ENCODE measurements at regions not wholly inside any gene's neighbourhood (a gene's known extent, or its start where the extent isn't known, plus 50 kb on each side); places are given as distances from the start of the nearest gene placed in this dataset.

DNA sequence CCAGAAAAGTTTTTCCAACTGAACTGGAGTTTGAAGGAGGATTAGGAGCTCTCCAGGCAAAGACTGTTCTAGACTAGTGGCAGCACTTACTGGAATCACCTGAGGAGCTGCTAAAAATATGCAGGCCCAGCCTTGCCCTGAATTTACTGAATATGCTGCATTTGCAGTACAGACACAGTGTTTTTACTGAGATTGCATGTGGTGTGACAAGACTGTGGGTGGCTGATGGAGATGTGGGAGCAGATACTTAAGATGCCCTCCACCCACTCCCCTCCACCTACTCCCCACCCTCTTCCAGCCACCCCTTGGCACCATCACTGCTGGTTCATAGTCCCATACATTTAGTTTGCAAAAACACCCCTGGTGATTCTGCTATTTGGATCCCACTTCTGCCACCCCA, 64.1 kb upstream of the HRH2 start:
- TF ChIP-seq CTCF (conservative IDR thresholded peaks at IDR 0.05; ENCODE audit: low read depth, low read length) = no peak
- DNase-seq (ENCODE audit: low read depth) = no peak

DNA sequence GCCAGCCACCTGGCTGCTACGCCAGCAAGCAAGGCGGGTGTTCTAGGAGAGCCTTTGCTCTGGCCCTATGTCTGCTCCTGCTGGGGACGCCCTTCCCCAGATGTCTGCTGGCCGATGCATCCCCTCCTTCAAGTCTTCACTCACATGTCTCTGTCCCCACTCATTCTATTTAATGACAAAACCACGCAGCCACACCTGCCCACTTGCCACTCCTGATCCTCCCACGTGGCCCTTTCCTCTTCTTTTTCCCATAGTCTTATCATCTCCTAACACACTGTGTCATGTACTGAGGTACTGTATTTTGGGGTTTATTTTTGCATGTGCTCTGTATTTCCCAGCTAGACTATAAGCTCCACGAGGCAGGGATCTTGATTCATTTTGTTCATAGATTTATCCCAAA, 62.0 kb upstream of the HRH2 start:
- no peak for DNase-seq (ENCODE audit: low read depth)
- H3K4me3 ChIP-seq (ENCODE audit: low read depth, low read length) = no peak overlapping the region
- no peak for TF ChIP-seq CTCF (conservative IDR thresholded peaks at IDR 0.05; ENCODE audit: low read depth, low read length)

More for the DNA sequence above, 64.1 kb upstream of the HRH2 start:
- H3K4me3 ChIP-seq (ENCODE audit: low read depth, low read length) = no peak overlapping the region

DNA sequence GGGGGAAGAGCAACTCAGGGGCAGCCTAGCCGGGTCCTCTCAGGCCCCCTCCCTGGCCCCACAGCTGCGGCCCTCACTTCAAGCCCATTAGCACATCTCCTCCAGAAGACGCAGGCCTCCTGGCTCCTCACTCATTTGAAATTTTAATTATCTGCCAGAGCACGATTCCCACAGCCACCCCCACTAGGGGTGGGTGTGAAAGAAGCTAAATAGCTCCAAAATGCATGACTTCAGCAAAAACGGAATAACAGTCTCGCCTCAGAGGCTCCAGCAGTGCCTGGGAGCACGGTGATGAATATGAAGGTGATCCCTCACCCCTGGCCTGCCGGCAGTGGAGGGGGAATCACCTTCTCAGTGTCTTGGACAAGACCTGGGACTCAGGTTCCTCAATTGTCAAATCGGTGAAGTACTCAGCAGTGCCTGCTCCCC, 61.1 kb upstream of the HRH2 start:
- no peak overlapping the region for H3K4me3 ChIP-seq (ENCODE audit: low read depth, low read length)
- no peak for DNase-seq (ENCODE audit: low read depth)
- no peak for TF ChIP-seq CTCF (conservative IDR thresholded peaks at IDR 0.05; ENCODE audit: low read depth, low read length)

DNA sequence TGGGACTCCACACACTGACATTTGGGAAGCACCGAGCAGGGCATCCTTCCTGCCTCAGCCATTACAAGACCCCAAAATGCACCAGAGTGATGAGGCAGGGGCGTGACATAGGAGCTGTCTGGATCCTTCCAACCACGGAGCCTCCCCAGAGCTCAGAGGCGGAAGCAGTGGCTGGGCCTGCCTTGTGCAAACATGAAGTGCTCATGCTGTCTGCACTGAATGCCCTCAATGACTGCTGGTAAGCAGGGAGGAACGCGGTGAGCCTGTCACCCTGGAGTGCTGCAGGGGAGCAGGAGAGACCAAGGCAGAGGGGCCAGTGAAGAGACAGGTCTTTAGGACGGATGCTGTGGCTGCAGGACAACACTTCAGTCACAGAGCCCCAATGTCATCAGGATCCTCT, 60.2 kb upstream of the HRH2 start:
- no peak for TF ChIP-seq CTCF (conservative IDR thresholded peaks at IDR 0.05; ENCODE audit: low read depth, low read length)
- no peak overlapping the region for H3K4me3 ChIP-seq (ENCODE audit: low read depth, low read length)
- DNase-seq (ENCODE audit: low read depth) = no peak

DNA sequence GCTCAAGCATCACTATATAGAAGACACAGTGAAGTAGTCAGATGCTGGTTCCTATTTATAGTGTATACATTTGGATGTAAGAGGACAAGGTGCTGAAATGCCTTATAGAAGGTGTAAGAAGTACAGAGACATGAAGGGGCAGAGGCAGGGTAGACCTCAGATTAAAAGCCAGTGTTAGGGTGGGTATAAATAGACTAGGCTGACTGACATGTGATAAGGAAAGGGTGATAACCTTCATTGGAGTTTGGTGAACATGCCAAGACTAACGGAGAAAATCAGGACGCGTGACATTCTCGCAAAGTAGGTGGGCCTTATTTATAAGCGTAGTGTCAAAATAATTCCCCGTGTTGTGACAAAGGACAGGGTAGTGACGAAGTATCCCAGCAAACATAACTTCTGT, 59.1 kb upstream of the HRH2 start:
- DNase-seq (ENCODE audit: low read depth) = no peak
- no peak overlapping the region for H3K4me3 ChIP-seq (ENCODE audit: low read depth, low read length)
- no peak for TF ChIP-seq CTCF (conservative IDR thresholded peaks at IDR 0.05; ENCODE audit: low read depth, low read length)

DNA sequence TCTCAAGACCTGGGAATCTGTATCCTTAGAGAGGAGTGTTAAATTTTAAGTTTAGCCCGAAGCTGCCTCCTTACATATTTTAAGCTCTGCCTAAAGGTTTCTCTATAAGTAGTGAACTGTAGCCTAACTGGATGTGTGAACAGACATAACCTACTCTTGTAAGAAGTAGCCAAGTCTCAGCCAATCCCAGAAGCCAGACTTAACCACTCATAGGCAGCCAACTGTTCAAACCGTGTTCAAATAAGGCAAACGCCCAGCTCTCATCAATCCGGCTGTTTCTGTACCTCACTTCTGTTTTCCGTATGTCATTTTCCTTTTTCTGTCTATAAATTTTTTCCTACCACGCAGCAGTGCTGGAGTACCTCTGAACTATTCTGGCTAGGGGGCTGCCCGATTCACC, 58.7 kb upstream of the HRH2 start:
- no peak for TF ChIP-seq CTCF (conservative IDR thresholded peaks at IDR 0.05; ENCODE audit: low read depth, low read length)

GRCh38 chr5:175603987-175604739, 53.7 kb upstream of the HRH2 start:
- no peak for DNase-seq (ENCODE audit: low read depth)
- no peak overlapping the region for H3K4me3 ChIP-seq (ENCODE audit: low read depth, low read length)
- no peak for TF ChIP-seq CTCF (conservative IDR thresholded peaks at IDR 0.05; ENCODE audit: low read depth, low read length)

More for the DNA sequence above, 58.7 kb upstream of the HRH2 start:
- no peak for DNase-seq (ENCODE audit: low read depth)
- H3K4me3 ChIP-seq (ENCODE audit: low read depth, low read length) = no peak overlapping the region

Measured in choroid plexus epithelial cell (primary cell).